Uterus (tissue), 3 donors: ENCODE measurements at regions not wholly inside any gene's neighbourhood (a gene's known extent, or its start where the extent isn't known, plus 50 kb on each side); places are given as distances from the start of the nearest gene placed in this dataset.
A peak's percentile ranks its signal among the peaks of the same experiment; 100 is the strongest.
"Not testable (repeated sequence)": the region's sequence is repeated elsewhere in the genome, so short reads cannot be mapped to it uniquely, and the experiment has no call there.

Experiments
- DNase-seq, 2 donors: peaks; one replicate each; pipeline ENCODE4 v3.0.0-alpha.2; 2019 to 2020
- H3K27ac ChIP-seq, 2 donors: fragments of 200-600 bp; sonication (generic); 1 replicate in 1 of 2; 2 replicates in 1 of 2; pipeline ENCODE4 v1.5.1; 2016 to 2018
- H3K27me3 ChIP-seq, 2 donors: fragments of 200-600 bp; sonication (generic); one replicate each; pipeline ENCODE4 v1.5.1; 2018 to 2019; ENCODE audit warnings: control low read depth in 1 of 2
- H3K36me3 ChIP-seq, 2 donors: fragments of 200-600 bp; sonication (generic); one replicate each; pipeline ENCODE4 v1.5.1; 2019; ENCODE audit warnings: control low read depth in 1 of 2
- H3K4me1 ChIP-seq, 2 donors: fragments of 200-600 bp; sonication (generic); one replicate each; pipeline ENCODE4 v1.5.1; 2018 to 2019; ENCODE audit warnings: control low read depth in 1 of 2
- H3K4me3 ChIP-seq, 2 donors: fragments of 200-600 bp; sonication (generic); 1 replicate in 1 of 2; 2 replicates in 1 of 2; pipeline ENCODE4 v1.5.1; 2018 to 2019; ENCODE audit warnings: mild to moderate bottlenecking in 1 of 2
- H3K9me3 ChIP-seq, 2 donors: fragments of 200-600 bp; sonication (generic); one replicate each; pipeline ENCODE4 v1.5.1; 2019; ENCODE audit warnings: control low read depth in 1 of 2
- CTCF ChIP-seq, 4 experiments: fragments of 200-600 bp in 2 of 4; fragments of 450-650 bp in 2 of 4; sonication (generic) in 2 of 4; IDR thresholded peaks; one replicate each; pipeline ENCODE4 v1.5.1; 2016 to 2019; ENCODE audit warnings: antibody characterized with exemption in 4 of 4, mild to moderate bottlenecking in 2 of 4, moderate library complexity in 1 of 4
- POLR2A ChIP-seq, 2 donors: fragments of 450-650 bp; IDR thresholded peaks; one replicate each; pipeline ENCODE4 v1.6.1; 2016; ENCODE audit warnings: antibody characterized with exemption in 2 of 2, mild to moderate bottlenecking in 1 of 2, moderate library complexity in 1 of 2
- intact Hi-C: fragments of 100-400 bp; cut with DNase I; formaldehyde crosslinking; loops from one replicate; pipeline ENCODE4 v1.15.1; 2023; ENCODE audit warnings: low total_unique reads
- donor health status: DM: yes; HTN: yes; CAD: no.

- no peak for TF ChIP-seq CTCF (IDR thresholded peaks at IDR 0.05)
- TF ChIP-seq POLR2A (IDR thresholded peaks at IDR 0.05): no peak
- H3K27ac ChIP-seq: peak overlapping the region; percentile 67 to 70
- intact Hi-C loops: no loop called here
Measured at GRCh38 chr10:121138918-121139317, 287.8 kb downstream of the WDR11 start.

GRCh38 chr10:121145802-121146395 lies 294.7 kb downstream of the WDR11 start:
- H3K36me3 ChIP-seq, H3K4me1 ChIP-seq, H3K4me3 ChIP-seq, H3K9me3 ChIP-seq, H3K27me3 ChIP-seq, DNase-seq, intact Hi-C loops, H3K27ac ChIP-seq: not testable (repeated sequence)

More at GRCh38 chr10:121138918-121139317, 287.8 kb downstream of the WDR11 start:
- Histone ChIP-seq H3K4me1 (no peaks in the 10 kb centered on the region), H3K4me3 (no peak overlapping the region), H3K9me3 (no peaks in the 10 kb centered on the region), H3K27me3 (no peaks in the 10 kb centered on the region), H3K36me3 (no peaks in the 10 kb centered on the region)
- DNase-seq: no peak

- intact Hi-C loops: no loop called here
- Histone ChIP-seq H3K36me3 (no peaks in the 10 kb centered on the region), H3K27me3 (no peaks in the 10 kb centered on the region), H3K4me1 (no peaks in the 10 kb centered on the region), H3K9me3 (no peaks in the 10 kb centered on the region), H3K27ac (no peak overlapping the region), H3K4me3 (no peak overlapping the region)
- DNase-seq: no peak
- TF ChIP-seq POLR2A (IDR thresholded peaks at IDR 0.05): no peak
- TF ChIP-seq CTCF (IDR thresholded peaks at IDR 0.05): no peak
Measured at GRCh38 chr10:121148921-121149320, 297.8 kb downstream of the WDR11 start.

- H3K36me3 ChIP-seq: no peaks in the 10 kb centered on the region
- H3K27ac ChIP-seq: no peak overlapping the region
- intact Hi-C loops: no loop called here
- H3K4me1 ChIP-seq: no peaks in the 10 kb centered on the region
- TF ChIP-seq CTCF (IDR thresholded peaks at IDR 0.05) (no peak), POLR2A (IDR thresholded peaks at IDR 0.05) (no peak)
- no peak overlapping the region for H3K4me3 ChIP-seq
- no peaks in the 10 kb centered on the region for H3K9me3 ChIP-seq
- DNase-seq: no peak
- no peaks in the 10 kb centered on the region for H3K27me3 ChIP-seq
Measured at GRCh38 chr10:121152033-121152432, 300.9 kb downstream of the WDR11 start.

GRCh38 chr10:121152935-121153334 lies 301.8 kb downstream of the WDR11 start:
- DNase-seq: no peak
- TF ChIP-seq POLR2A (IDR thresholded peaks at IDR 0.05) (no peak), CTCF (IDR thresholded peaks at IDR 0.05) (no peak)
- H3K27me3 ChIP-seq: no peaks in the 10 kb centered on the region
- no peaks in the 10 kb centered on the region for H3K4me1 ChIP-seq
- H3K36me3 ChIP-seq: no peaks in the 10 kb centered on the region
- H3K27ac ChIP-seq: no peak overlapping the region
- H3K4me3 ChIP-seq: no peak overlapping the region
- no peaks in the 10 kb centered on the region for H3K9me3 ChIP-seq
- intact Hi-C loops: no loop called here

- no peak for DNase-seq
- H3K36me3 ChIP-seq: no peaks in the 10 kb centered on the region
- H3K4me1 ChIP-seq: no peaks in the 10 kb centered on the region
- H3K9me3 ChIP-seq: no peaks in the 10 kb centered on the region
- TF ChIP-seq POLR2A (IDR thresholded peaks at IDR 0.05) (no peak), CTCF (IDR thresholded peaks at IDR 0.05) (no peak)
- H3K27me3 ChIP-seq: no peaks in the 10 kb centered on the region
- no peak overlapping the region for H3K27ac ChIP-seq
- intact Hi-C loops: no loop called here
- no peak overlapping the region for H3K4me3 ChIP-seq
Measured at GRCh38 chr10:121154310-121154709, 303.1 kb downstream of the WDR11 start.
